Adipocyte (in vitro differentiated cells): ENCODE measurements at regions not wholly inside any gene's neighbourhood (a gene's known extent, or its start where the extent isn't known, plus 50 kb on each side); places are given as distances from the start of the nearest gene placed in this dataset.
A peak's percentile ranks its signal among the peaks of the same experiment; 100 is the strongest.
"Not testable (repeated sequence)": the region's sequence is repeated elsewhere in the genome, so short reads cannot be mapped to it uniquely, and the experiment has no call there.

Experiments
- DNase-seq: peaks from one replicate; pipeline ENCODE4 v3.0.0-alpha.2; 2015; ENCODE audit warnings: low read depth
- H3K27me3 ChIP-seq: replicated peaks from 2 replicates; pipeline ENCODE4 v1.7.0; 2013; ENCODE audit warnings: mild to moderate bottlenecking, low read length, moderate library complexity; ENCODE audit not compliant: control insufficient read depth, insufficient read depth
- H3K36me3 ChIP-seq: 2 replicates; pipeline ENCODE4 v1.7.0; 2013; ENCODE audit warnings: low read length, mild to moderate bottlenecking, moderate library complexity; ENCODE audit not compliant: control insufficient read depth, insufficient read depth, severe bottlenecking
- H3K4me1 ChIP-seq: 2 replicates; pipeline ENCODE4 v1.7.0; 2013; ENCODE audit warnings: mild to moderate bottlenecking, low read length, moderate library complexity; ENCODE audit not compliant: control insufficient read depth, insufficient read depth
- H3K4me3 ChIP-seq: 2 replicates; pipeline ENCODE4 v1.7.0; 2013; ENCODE audit warnings: mild to moderate bottlenecking, low read length, moderate library complexity
- H3K9ac ChIP-seq: 2 replicates; pipeline ENCODE4 v1.7.0; 2013; ENCODE audit warnings: mild to moderate bottlenecking, low read length, moderate library complexity
- H3K9me3 ChIP-seq: 2 replicates; pipeline ENCODE4 v1.7.0; 2013; ENCODE audit warnings: mild to moderate bottlenecking, low read length, moderate library complexity; ENCODE audit not compliant: control insufficient read depth

DNA sequence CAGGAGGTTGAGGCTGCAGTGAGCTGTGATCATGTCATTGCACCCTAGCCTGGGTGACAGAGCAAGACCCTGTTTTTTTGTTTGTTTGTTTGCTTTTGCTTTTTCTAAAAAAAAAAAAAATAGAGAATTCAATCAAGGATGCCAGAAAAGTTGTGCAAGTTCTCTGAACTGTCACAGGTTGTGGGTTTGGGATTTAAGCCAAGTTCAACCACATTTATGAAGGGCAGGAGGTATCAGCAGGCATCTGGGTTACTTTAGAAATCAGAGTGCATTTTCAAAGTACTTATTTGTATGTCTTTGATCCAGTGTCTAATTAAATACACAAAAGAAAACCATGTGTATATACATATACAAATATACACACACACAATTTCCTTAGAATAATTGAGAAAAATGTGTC, 151.2 kb upstream of the MINDY3 start:
- Histone ChIP-seq H3K9me3 (no peaks in the 10 kb centered on the region), H3K9ac (no peak overlapping the region), H3K4me3 (no peak overlapping the region), H3K27me3 (no peaks in the 10 kb centered on the region), H3K36me3 (no peaks in the 10 kb centered on the region), H3K4me1 (no peaks in the 10 kb centered on the region)
- DNase-seq: no peak

DNA sequence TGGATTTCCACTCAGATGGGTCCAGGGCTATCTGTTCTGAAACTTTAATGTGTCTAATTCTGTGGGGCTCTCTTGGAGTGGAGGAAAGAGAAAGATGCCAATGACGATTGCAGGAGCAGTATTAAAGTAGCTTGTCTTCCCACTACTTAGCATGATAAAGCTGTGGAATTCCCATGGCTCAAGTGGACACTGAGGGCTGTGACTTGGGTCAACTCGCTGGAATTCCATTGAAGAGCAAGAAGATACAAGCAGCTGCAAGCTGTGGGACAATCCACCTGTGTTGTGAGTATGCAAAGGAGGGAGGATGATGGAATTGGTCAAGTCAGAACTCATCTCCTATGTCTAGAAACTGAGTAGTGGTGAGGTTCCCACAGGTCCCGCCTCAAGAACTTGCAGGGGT, 154.2 kb upstream of the MINDY3 start:
- no peak for DNase-seq
- Histone ChIP-seq H3K4me3 (no peak overlapping the region), H3K4me1 (no peaks in the 10 kb centered on the region), H3K27me3 (no peaks in the 10 kb centered on the region), H3K9ac (no peak overlapping the region), H3K36me3 (no peaks in the 10 kb centered on the region), H3K9me3 (peaks cover 8% of the 10 kb centered on the region)

DNA sequence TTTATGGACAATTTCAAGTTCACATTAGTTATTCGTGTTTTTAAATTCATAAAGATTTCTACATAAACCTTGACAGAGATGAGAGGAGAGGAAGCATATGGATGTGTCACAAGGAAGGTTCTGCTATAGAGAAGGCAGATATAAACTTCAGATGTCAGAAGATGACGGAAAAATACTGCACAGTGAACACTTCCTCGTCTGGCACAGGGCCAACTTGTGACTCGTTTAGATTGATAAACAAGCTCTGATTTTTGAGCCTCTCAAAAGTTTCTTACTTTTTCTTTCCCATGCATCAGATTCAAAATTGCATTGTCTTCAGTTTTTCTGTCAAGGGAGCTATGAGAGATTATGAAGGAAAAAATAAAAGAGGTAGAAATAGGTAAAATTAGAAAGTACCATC, 156.4 kb upstream of the MINDY3 start:
- Histone ChIP-seq H3K27me3 (no peaks in the 10 kb centered on the region), H3K4me1 (no peaks in the 10 kb centered on the region), H3K9ac (no peak overlapping the region), H3K9me3 (peaks cover 27% of the 10 kb centered on the region), H3K36me3 (no peaks in the 10 kb centered on the region), H3K4me3 (no peak overlapping the region)
- no peak for DNase-seq

DNA sequence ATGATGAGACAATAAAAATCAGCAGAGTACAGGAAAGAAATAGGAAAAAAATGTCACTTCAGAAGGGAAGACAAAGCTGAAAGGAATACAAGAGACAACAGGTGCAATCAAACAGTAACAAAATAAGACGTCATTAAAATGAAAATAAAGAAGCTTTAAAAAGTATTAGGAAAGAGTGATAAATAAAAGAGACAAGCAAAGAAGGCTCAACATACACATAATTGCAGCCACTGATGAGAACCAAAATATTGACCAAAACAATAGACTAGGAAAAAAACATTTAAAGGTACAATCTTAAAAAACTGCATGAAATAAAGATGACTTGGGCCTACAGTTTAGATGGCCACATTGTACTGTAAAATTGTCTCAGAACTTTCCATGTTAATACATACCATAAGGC, 160.5 kb upstream of the MINDY3 start:
- Histone ChIP-seq H3K4me1 (no peaks in the 10 kb centered on the region), H3K27me3 (no peaks in the 10 kb centered on the region), H3K9ac (no peak overlapping the region), H3K36me3 (no peaks in the 10 kb centered on the region), H3K4me3 (no peak overlapping the region), H3K9me3 (peaks cover 27% of the 10 kb centered on the region)
- no peak for DNase-seq

DNA sequence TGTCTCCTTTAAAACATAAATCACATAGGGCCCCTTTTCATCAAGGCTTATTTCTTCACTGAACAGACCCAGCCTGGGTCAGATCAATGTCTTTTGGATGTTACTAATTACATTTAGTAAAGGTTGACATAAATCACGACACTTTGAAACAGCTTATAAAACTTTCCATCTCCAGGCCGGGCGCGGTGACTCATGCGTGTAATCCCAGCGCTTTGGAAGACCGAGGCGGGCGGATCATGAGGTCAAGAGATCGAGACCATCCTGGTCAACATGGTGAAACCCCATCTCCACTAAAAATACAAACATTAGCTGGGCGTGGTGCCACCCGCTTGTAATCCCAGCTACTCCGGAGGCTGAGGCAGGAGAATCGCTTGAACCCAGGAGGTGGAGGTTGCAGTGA, 166.5 kb upstream of the MINDY3 start:
- not testable (repeated sequence) for H3K4me3 ChIP-seq, H3K9ac ChIP-seq, H3K4me1 ChIP-seq, DNase-seq, H3K27me3 ChIP-seq, H3K36me3 ChIP-seq
- H3K9me3 ChIP-seq: peaks cover 11% of the 10 kb centered on the region

DNA sequence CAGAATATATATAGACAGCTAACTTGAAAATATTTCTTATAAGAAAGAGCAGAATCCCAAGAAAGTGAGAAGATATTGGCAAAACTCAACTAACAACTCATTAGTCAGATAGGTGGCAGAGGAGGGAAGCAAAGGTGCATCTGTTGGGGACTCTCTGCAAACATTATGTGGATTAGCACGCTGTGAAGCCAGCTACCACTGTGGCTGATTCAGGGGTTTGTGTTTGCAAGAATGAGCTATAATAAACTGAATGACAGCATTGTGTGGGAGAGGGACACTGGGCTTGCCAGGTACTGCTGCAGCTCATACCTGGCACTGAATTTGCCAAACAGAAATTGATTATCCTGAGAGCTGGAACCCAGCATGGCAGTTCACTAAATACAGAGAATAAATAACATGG, 170.3 kb upstream of the MINDY3 start:
- no peak for DNase-seq
- Histone ChIP-seq H3K4me3 (no peak overlapping the region), H3K9ac (no peak overlapping the region), H3K9me3 (peaks cover 11% of the 10 kb centered on the region), H3K36me3 (no peaks in the 10 kb centered on the region), H3K4me1 (no peaks in the 10 kb centered on the region), H3K27me3 (peaks cover 3% of the 10 kb centered on the region)

DNA sequence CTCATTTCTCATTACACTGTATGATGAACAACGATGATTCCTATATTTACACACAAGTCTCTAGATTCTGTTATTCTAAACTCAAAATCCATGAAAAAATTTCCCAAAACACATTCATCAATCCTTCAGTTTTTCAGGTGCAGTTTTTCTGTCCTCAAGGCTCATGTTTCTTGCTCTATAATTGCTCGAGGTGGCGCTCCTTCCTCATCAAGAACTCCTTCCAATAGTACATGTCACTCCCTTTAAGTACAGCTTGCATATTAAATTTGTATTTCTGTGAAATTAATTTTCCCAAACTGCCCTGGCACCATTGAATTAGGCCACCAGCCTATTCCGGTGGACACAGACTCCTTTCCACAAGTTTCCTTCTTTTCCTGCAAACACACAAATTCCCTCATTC, 188.7 kb upstream of the MINDY3 start:
- Histone ChIP-seq H3K9ac (no peak overlapping the region), H3K4me1 (no peaks in the 10 kb centered on the region), H3K27me3 (no peaks in the 10 kb centered on the region), H3K9me3 (no peaks in the 10 kb centered on the region), H3K4me3 (no peak overlapping the region), H3K36me3 (no peaks in the 10 kb centered on the region)
- DNase-seq: no peak

DNA sequence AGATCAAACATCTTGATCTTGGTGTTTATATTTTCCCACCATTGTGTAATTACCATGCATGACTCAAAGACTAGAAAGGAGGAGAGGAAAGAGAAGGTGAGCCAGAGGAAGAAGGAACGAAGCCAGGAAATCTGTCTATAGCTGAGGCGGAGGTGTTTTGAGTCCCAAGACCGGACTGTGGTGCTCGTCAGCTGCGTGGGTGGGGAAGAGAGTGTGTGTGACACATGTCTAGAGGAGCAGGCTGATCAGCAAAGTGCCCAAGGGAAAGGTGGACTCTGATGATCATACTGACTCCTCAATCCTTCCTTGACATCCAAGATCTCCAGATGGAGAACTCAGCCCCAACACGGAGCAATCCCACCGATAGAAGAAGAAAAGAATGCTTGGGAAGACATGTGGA, 189.5 kb upstream of the MINDY3 start:
- Histone ChIP-seq H3K9ac (no peak overlapping the region), H3K4me3 (no peak overlapping the region), H3K36me3 (no peaks in the 10 kb centered on the region), H3K27me3 (no peaks in the 10 kb centered on the region), H3K4me1 (no peaks in the 10 kb centered on the region), H3K9me3 (no peaks in the 10 kb centered on the region)
- DNase-seq: no peak

DNA sequence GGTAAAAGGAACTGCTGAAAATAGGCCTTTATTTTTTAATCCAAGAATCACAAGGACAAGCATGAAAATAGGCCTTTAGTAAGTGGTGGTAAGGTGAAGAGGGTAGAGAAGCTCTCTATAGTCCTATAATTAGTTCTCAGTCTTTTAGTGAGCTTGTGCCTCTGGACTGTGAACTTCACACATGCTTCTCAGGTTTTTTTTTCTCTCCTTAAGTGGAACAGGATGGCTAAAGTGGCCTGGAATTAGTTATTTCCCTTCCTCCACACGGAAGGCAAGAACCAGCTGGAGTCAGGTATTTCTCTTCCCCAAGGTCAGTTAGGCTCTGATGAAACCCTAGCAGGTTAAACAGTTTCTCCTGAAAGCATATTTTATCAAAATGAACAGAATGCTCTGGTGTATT, 203.0 kb upstream of the MINDY3 start:
- no peaks in the 10 kb centered on the region for H3K9me3 ChIP-seq
- no peaks in the 10 kb centered on the region for H3K36me3 ChIP-seq
- no peak overlapping the region for H3K4me3 ChIP-seq
- H3K9ac ChIP-seq: no peak overlapping the region
- no peaks in the 10 kb centered on the region for H3K4me1 ChIP-seq
- no peak for DNase-seq
- no peaks in the 10 kb centered on the region for H3K27me3 ChIP-seq

DNA sequence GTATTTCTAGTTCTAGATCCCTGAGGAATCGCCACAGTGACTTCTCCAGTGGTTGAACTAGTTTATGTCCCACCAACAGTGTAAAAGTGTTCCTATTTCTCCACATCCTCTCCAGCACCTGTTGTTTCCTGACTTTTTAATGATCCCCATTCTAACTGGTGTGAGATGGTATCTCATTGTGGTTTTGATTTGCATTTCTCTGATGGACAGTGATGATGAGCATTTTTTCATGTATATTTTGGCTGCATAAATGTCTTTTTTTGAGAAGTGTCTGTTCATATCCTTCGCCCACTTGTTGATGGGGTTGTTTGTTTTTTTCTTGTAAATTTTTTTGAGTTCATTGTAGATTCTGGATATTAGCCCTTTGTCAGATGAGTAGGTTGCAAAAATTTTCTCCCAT, 223.2 kb upstream of the MINDY3 start:
- H3K4me1 ChIP-seq, H3K9me3 ChIP-seq, H3K36me3 ChIP-seq, H3K4me3 ChIP-seq, H3K9ac ChIP-seq, H3K27me3 ChIP-seq, DNase-seq: not testable (repeated sequence)

DNA sequence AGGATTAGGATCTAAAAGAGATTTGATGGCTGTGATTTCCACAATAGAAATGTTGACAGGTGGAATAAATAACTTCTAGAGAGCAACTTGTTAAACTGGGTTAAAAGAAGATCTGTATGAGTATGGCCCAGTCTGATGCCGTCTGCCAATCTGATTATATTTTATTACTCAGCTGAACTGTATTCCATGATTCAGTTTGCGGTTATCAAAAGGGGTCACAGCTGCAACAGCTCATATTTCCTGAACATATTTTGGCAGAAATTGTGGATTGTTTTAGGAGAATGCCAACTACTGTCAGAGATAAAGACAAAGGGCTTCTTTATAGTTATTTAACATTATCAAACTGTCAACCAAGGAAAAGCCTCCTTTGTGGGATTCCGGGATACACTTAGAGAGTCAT, 244.8 kb upstream of the MINDY3 start:
- Histone ChIP-seq H3K9ac (no peak overlapping the region), H3K27me3 (no peaks in the 10 kb centered on the region), H3K4me1 (no peaks in the 10 kb centered on the region), H3K4me3 (no peak overlapping the region), H3K36me3 (no peaks in the 10 kb centered on the region), H3K9me3 (no peaks in the 10 kb centered on the region)
- no peak for DNase-seq

DNA sequence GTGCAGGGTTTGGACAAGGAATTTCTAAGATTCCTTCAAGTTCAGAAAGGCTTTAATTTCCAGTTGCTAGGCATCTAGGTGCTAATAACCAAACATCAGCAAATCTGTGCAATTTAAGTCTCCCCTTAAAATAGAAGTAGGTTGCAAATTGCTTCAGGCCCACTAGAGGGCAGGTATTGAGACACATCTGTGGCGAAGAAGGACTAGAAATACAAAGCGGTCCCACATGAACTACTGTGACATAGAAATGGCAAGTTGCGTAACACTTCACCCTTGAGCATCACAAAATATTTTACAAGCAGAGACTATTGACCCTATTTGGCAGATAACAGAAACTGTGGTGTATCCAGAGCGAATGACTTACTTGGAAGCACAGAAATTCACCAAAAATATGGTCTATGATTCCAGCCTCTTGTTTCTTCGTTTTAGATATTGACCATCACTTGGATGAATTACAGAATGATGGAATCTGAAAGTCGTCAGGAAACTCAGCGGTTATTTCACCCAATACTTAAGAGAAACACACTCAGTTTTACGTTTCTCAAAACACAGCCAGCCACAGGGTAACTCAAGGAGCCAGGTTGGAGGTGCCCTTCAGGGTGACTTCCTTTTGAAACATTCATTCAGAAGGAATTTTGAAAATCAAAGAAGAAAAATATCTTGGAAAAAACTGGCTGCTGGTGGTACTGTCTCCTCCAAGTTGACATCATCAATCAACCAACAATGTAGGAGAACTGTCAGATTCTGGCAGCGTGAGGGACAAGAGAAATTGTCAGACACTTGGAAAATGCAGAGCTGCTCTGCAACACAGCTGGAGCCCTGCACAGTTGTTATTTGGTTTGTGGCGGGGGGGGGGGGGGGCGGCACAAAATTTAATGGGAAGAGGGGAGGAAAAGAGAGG, 256.3 kb upstream of the MINDY3 start:
- Histone ChIP-seq H3K4me1 (peaks cover 5% of the 10 kb centered on the region), H3K9me3 (no peaks in the 10 kb centered on the region), H3K4me3 (no peak overlapping the region), H3K9ac (no peak overlapping the region), H3K36me3 (no peaks in the 10 kb centered on the region), H3K27me3 (no peaks in the 10 kb centered on the region)
- peak; percentile 22 for DNase-seq
